Germinal center (tissue), 1 donor: ENCODE measurements at regions not wholly inside any gene's neighbourhood (a gene's known extent, or its start where the extent isn't known, plus 50 kb on each side); places are given as distances from the start of the nearest gene placed in this dataset.
"Not testable (repeated sequence)": the region's sequence is repeated elsewhere in the genome, so short reads cannot be mapped to it uniquely, and the experiment has no call there.

Experiments
- DNase-seq: peaks from one replicate; pipeline ENCODE4 v3.0.0; 2012; ENCODE audit warnings: mixed read lengths, low spot score

GRCh38 chr10:123270221-123270620, 116.0 kb downstream of the BUB3 start:
- no peak for DNase-seq

GRCh38 chr10:123270806-123271205, 116.6 kb downstream of the BUB3 start:
- no peak for DNase-seq

GRCh38 chr10:123272171-123272570, 118.0 kb downstream of the BUB3 start:
- no peak for DNase-seq

DNA sequence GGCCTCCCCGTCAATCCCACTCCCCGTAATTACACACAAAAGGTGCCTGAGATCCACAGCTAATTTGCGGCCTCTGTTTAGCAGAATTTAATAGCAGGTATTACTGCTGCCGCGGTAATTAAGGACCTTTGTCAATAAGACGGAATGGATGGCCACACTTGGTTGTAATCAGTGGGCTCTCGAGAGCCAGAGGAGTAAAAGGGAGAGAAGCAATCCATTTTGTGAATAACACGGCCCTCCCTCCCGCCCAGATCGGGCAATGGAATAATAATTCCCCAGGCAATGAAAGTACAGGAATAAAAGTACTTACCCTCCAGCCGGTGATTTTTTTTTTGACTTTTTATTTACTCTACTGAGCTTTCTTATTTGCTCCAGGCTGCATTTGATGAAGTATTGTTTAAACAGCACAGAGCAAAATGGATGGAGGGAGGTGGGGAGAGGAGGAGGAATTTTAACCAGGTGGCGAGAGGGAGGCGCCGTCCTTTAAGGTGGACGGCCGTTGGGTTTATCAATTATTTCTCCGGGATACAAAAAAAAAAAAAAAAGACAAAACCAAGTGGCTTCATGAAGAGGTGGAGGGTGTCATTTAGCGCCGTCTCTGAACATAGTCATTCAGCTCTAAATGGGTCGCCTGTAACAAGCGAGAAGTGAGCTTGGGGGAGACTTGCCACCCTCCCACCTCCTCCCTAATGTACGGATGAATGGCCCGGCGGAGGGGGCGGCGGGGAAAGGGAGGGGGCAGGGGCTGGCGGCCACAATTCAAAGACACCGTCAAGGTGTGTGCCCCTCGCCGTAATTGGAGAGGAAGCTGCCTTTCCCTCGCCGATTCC, 120.3 kb downstream of the BUB3 start:
- no peak for DNase-seq

DNA sequence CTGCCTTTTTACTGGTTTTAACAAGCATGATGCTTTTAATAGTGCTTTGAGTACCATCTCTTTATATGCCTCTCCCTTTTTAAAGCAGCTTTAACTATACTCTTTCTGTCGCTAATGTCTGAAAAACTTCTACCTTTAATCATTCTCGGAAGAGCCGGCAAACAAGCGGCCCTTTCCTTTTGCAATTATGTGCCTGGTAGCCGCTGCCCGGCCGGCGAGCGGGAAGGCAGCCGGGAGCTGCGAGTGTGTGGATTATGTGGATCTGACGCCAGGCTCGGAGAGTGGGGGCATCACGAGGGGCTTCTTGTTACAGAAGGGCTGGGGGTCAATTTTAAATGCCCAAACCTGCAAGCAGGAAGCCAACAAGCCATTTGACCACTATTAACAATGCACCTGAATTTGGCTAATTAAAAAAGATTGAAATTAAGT, 120.9 kb downstream of the BUB3 start:
- no peak for DNase-seq

DNA sequence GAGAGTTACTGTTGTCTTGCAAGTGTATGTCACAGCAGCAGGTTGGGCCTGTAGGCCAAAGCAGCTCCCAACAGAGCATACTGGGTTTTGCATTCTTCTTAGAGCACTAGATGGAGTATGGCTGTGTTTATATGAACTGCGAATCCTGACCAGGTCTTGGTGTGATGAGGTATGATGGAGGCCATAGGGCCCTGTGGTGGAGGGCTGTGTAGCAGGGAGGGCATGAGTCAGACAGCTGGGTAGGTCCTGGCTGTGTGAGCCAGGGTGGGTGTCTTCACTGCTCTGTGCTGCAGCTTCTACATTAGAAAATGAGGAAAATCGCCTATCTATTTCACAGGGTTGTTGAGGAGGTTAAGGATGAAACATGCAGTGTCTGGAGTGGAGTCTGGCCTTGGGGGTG, 124.2 kb downstream of the BUB3 start:
- DNase-seq = no peak

GRCh38 chr10:123283371-123283770, 129.2 kb downstream of the BUB3 start:
- DNase-seq = not testable (repeated sequence)

GRCh38 chr10:123284022-123284421, 129.8 kb downstream of the BUB3 start:
- no peak for DNase-seq

- DNase-seq = no peak
These were observed 133.5 kb downstream of the BUB3 start for GRCh38 chr10:123287594-123288247.

DNA sequence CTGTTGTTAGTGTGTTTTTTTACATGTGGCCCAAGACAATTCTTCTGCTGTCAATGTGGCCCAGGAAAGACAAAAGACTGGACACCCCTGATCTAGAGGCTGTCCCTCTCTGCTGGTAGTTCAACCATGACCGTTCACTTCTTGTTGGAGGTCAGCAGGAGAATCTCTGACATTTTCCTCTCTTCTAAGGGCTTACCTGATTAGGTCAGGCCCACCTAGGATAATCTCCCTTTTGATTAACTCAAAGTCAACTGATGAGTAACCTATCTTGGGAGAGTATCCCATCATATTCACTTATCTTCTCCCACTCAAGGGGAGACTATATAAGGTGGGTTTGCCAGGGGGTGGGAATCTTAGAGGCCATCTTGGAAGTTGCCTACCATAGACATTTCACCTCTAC, 135.2 kb downstream of the BUB3 start:
- DNase-seq = no peak

GRCh38 chr10:123294109-123294508, 139.9 kb downstream of the BUB3 start:
- DNase-seq = no peak

- no peak for DNase-seq
These were observed 140.7 kb downstream of the BUB3 start for GRCh38 chr10:123294886-123295285.

DNA sequence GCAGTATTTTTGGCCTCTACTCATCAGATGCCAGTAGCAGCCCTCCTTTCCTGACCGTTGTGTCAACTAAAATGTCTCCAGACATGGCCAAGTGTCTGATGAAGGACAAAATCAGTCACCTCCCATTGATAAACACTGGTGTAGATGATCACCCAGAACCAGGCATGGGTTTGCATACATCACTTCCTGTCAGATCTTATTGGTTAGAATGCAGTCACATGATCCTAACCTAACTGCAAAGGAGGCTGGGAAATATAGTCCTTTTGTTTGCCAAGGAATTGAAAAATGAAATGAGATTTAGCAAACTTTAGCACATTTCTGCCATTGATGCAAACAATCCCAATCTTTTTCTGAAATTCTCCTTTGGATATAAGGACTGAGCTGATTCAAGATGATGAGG, 141.4 kb downstream of the BUB3 start:
- DNase-seq = no peak

DNA sequence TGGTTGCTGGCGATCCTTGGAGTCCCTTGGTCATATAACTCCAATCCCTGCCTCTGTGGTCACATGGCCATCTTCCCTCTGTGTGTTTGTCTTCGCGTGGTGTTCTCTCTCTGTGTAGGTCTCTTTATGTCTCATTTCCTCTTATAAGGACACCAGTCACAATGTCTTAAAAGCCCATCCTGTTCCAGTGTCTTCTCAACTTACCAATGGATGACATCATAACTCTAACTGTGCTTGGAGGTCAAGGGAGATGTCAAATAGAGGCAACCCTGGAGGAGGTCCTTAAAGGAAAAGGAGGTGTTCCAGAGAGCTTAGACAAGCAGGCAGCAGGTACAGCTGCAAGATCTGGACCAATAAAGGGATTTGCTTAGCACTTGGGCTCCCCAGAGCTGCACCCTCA, 143.0 kb downstream of the BUB3 start:
- no peak for DNase-seq

GRCh38 chr10:123298583-123298982, 144.4 kb downstream of the BUB3 start:
- DNase-seq = no peak

DNA sequence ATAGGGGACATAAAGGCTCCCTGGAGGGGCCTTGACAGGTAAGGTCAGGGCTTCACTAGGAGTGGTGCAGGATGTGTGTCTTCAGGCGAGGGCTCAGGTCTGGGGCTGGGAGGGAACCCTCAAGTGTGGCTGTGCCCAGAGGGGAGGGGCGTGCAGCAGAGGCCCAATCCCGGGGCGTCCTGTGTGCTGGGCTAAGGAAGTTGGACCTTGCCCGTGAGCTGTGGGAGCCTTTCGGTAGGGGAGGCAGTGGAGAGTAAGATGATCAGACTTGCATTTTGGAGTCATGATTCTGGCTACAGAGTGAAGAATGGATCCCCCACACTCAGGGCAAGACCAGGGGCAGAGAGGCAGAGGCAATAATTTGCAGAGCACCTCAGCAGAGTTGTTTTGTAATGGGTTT, 145.4 kb downstream of the BUB3 start:
- DNase-seq = no peak

- no peak for DNase-seq
These were observed 147.1 kb downstream of the BUB3 start for GRCh38 chr10:123301077-123301857.

DNA sequence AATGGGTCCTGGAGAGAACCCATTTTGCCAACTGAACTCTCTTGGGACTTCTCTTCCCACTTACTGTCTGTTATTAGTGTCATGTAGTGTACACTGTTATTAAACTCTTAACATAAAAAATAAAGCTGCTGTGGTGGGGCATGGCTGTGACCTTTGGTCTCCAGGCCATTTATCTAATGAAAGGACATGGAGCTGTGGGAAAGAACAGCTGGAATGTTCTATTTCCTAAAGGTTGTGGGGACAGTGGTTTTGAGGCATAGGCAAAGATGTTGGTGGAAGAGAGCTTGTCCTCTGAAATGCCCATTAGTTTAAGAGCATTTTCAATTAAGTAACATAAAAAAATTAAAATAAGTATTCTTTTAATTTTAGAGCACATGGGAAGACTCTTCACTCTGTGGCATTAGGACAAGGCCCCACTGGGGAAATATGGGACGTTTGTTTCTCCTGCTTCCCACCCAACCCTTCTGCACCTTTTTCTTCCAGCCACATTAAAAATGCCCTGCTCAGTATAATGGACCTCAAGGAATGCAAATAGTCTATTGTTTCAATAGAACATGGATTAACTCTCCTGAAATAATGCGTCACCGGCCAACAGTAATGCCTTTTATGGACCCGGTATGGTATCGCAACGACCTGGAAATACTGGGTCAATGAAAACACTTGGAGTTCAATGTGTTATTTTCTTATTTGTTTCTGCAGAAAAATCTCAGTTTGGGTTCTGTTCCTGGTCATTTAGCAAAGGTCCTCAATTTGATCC, 149.6 kb downstream of the BUB3 start:
- DNase-seq = no peak

- DNase-seq = no peak
These were observed 151.5 kb downstream of the BUB3 start for GRCh38 chr10:123305671-123306070.

DNA sequence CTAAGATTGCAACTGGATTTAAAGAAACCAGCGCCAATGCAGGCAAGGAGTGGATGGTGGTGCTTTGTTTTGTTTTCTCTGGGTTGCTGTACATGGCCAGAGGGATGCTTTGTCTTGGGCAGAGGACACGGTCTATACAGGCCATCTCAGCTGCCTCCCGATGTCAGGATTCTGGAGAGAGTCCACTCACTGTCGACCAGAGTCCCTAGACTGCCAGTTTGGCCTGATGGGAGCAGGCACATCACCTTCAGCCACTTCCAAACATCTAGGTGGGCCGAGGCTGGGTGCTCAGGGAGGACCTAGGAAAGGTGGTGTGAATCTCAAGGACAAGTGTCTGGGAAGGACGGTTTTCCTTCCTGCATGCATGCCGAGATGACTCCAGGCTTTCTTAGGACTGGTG, 152.1 kb downstream of the BUB3 start:
- no peak for DNase-seq

GRCh38 chr10:123309731-123310130, 155.5 kb downstream of the BUB3 start:
- DNase-seq = no peak

GRCh38 chr10:123316776-123317175, 162.6 kb downstream of the BUB3 start:
- DNase-seq = no peak
